HCT116 (cell line): ENCODE measurements at regions not wholly inside any gene's neighbourhood (a gene's known extent, or its start where the extent isn't known, plus 50 kb on each side); places are given as distances from the start of the nearest gene placed in this dataset.

Experiments
- ATAC-seq: fragments of 200-7000 bp; cut with Tn5 transposase; 2 replicates; pipeline ENCODE4 v1.9.1; 2020; ENCODE audit warnings: mild to moderate bottlenecking, moderate library complexity
- BruUV-seq: library from RNA; stranded (reverse); fragments of 400-500 nt; replicated peaks from 2 replicates; lab custom pipeline; 2021; lab: Mats Ljungman, UMichigan
- CTCF ChIA-PET: fragments of 300-600 bp; sonication (Branson Sonifier 250); formaldehyde crosslinking; loops from one replicate; lab custom pipeline; 2021; ENCODE audit warnings: antibody characterized with exemption; lab: Charles Lee
- POLR2A ChIA-PET: fragments of 300-600, 350-600 bp; sonication (Branson Sonifier 250); formaldehyde crosslinking; loops from one replicate; lab custom pipeline; 2021; ENCODE audit warnings: antibody characterized with exemption; lab: Charles Lee
- RAD21 ChIA-PET, 2 experiments: fragments of 300-600 bp; sonication (Branson Sonifier 250); formaldehyde crosslinking; loops; one replicate each; lab custom pipeline; 2023; ENCODE audit warnings: low total read pairs in 2 of 2; ENCODE audit not compliant: uncharacterized antibody in 2 of 2, unreplicated experiment in 2 of 2, low non-redundant PET in 1 of 2; lab: Charles Lee
- DNase-seq: peaks from one replicate; pipeline ENCODE4 v3.0.0-alpha.2; 2010; ENCODE audit warnings: low read depth, low spot score
- H2AFZ ChIP-seq: fragments of 200-600 bp; shearing (Covaris generic), sonication (generic); 2 replicates; pipeline ENCODE4 v1.6.1; 2017; ENCODE audit warnings: low read depth, mixed run types, mixed read lengths, antibody characterized with exemption, low read length; ENCODE audit not compliant: poor library complexity, severe bottlenecking
- H3K27ac ChIP-seq: 2 replicates; pipeline ENCODE4 v1.5.1; 2012; ENCODE audit warnings: low read depth, low read length
- H3K27me3 ChIP-seq: fragments of 200-600 bp; sonication (generic); 2 replicates; pipeline ENCODE4 v1.6.1; 2016; ENCODE audit warnings: mixed run types, low read length, mixed read lengths; ENCODE audit not compliant: insufficient read depth
- H3K36me3 ChIP-seq, 2 experiments: fragments of 200-500 bp in 1 of 2; fragments of 200-600 bp in 1 of 2; sonication (Bioruptor generic) in 1 of 2; sonication (generic) in 1 of 2; 2 replicates each; pipeline versions ENCODE4 v1.5.1 to v1.6.1; 2014 to 2016; ENCODE audit warnings: low read length in 2 of 2, inconsistent platforms in 1 of 2, mixed read lengths in 1 of 2, mixed run types in 1 of 2; ENCODE audit not compliant: insufficient read depth in 2 of 2, control insufficient read depth in 1 of 2
- H3K4me1 ChIP-seq, 2 experiments: fragments of 200-600 bp in 1 of 2; sonication (generic) in 1 of 2; 2 replicates each; pipeline versions ENCODE4 v1.5.1 to v1.6.1; 2012 to 2017; ENCODE audit warnings: low read length in 2 of 2, inconsistent platforms in 1 of 2, mild to moderate bottlenecking in 1 of 2, mixed read lengths in 1 of 2, mixed run types in 1 of 2, moderate library complexity in 1 of 2; ENCODE audit not compliant: insufficient read depth in 2 of 2, control insufficient read depth in 1 of 2
- H3K4me2 ChIP-seq: fragments of 200-600 bp; sonication (generic); 2 replicates; pipeline ENCODE4 v1.6.1; 2017; ENCODE audit warnings: mixed run types, low read length, mixed read lengths
- H3K4me3 ChIP-seq, 2 experiments: fragments of 200-600 bp in 1 of 2; sonication (generic) in 1 of 2; replicated peaks in 1 of 2; 2 replicates each; pipeline ENCODE4 v1.5.1; 2011 to 2016; ENCODE audit warnings: low read length in 2 of 2, control low read depth in 1 of 2, low read depth in 1 of 2, mild to moderate bottlenecking in 1 of 2, mixed read lengths in 1 of 2, mixed run types in 1 of 2
- H3K79me2 ChIP-seq: fragments of 200-600 bp; sonication (generic); 2 replicates; pipeline ENCODE4 v1.6.1; 2017; ENCODE audit warnings: mild to moderate bottlenecking, mixed run types, low read length, moderate library complexity, mixed read lengths; ENCODE audit not compliant: insufficient read depth
- H3K9ac ChIP-seq: fragments of 200-600 bp; sonication (generic); 2 replicates; pipeline ENCODE4 v1.6.1; 2016; ENCODE audit warnings: low read length, mixed read lengths
- H3K9me2 ChIP-seq: fragments of 200-600 bp; sonication (generic), shearing (Covaris generic); 2 replicates; pipeline ENCODE4 v1.6.1; 2017; ENCODE audit warnings: mixed run types, mild to moderate bottlenecking, moderate library complexity; ENCODE audit not compliant: insufficient read depth
- H3K9me3 ChIP-seq, 2 experiments: fragments of 200-500 bp in 1 of 2; fragments of 200-600 bp in 1 of 2; sonication (Bioruptor generic) in 1 of 2; sonication (generic) in 1 of 2; 2 replicates each; pipeline ENCODE4 v1.6.1; 2014 to 2017; ENCODE audit warnings: low read length in 2 of 2, mixed read lengths in 2 of 2, inconsistent platforms in 1 of 2, low read depth in 1 of 2, mild to moderate bottlenecking in 1 of 2, mixed run types in 1 of 2, moderate library complexity in 1 of 2; ENCODE audit not compliant: control insufficient read depth in 1 of 2, insufficient read depth in 1 of 2
- H4K20me1 ChIP-seq: fragments of 200-600 bp; sonication (generic), shearing (Covaris generic); 2 replicates; pipeline ENCODE4 v1.6.1; 2017; ENCODE audit warnings: mixed run types, mild to moderate bottlenecking, moderate library complexity; ENCODE audit not compliant: insufficient read depth
- CEBPB ChIP-seq: IDR thresholded peaks from 2 replicates; pipeline ENCODE4 v1.6.1; 2012; ENCODE audit warnings: low read depth
- EGR1 ChIP-seq: IDR thresholded peaks from 2 replicates; pipeline ENCODE4 v1.6.1; 2012; ENCODE audit warnings: low read depth
- ELF1 ChIP-seq: IDR thresholded peaks from 2 replicates; pipeline ENCODE4 v1.6.1; 2012; ENCODE audit warnings: low read depth, borderline replicate concordance
- JUND ChIP-seq: IDR thresholded peaks from 2 replicates; pipeline ENCODE4 v1.6.1; 2012
- MAX ChIP-seq: IDR thresholded peaks from 2 replicates; pipeline ENCODE4 v1.6.1; 2012
- POLR2A ChIP-seq: IDR thresholded peaks from 2 replicates; pipeline ENCODE4 v1.7.0; 2011; ENCODE audit warnings: borderline replicate concordance; ENCODE audit not compliant: insufficient read depth, insufficient read length; ENCODE audit errors: extremely low read depth
- RAD21 ChIP-seq: IDR thresholded peaks from 2 replicates; pipeline ENCODE4 v1.6.1; 2012; ENCODE audit warnings: low read depth, mild to moderate bottlenecking
- REST ChIP-seq: IDR thresholded peaks from 2 replicates; pipeline ENCODE4 v1.6.1; 2012; ENCODE audit warnings: low read depth
- SP1 ChIP-seq: IDR thresholded peaks from 2 replicates; pipeline ENCODE4 v1.6.1; 2012; ENCODE audit warnings: low read depth
- TCF7L2 ChIP-seq: IDR thresholded peaks from 2 replicates; pipeline ENCODE4 v1.7.0; 2011; ENCODE audit warnings: borderline replicate concordance, inconsistent platforms; ENCODE audit not compliant: insufficient read depth, insufficient read length; ENCODE audit errors: extremely low read depth
- YY1 ChIP-seq: IDR thresholded peaks from 2 replicates; pipeline ENCODE4 v1.6.1; 2011; ENCODE audit warnings: low read length, low read depth, moderate library complexity, mild to moderate bottlenecking; ENCODE audit not compliant: insufficient replicate concordance; ENCODE audit errors: extremely low read depth
- ZFX ChIP-seq: fragments of 450-650 bp; IDR thresholded peaks from 2 replicates; pipeline ENCODE4 v1.6.1; 2017
- ZNF274 ChIP-seq: fragments of 200-500 bp; sonication (Bioruptor generic); IDR thresholded peaks from 2 replicates; pipeline ENCODE4 v1.6.1; 2014; ENCODE audit warnings: mild to moderate bottlenecking, low read depth, low read length, inconsistent platforms
- intact Hi-C: fragments of 100-400 bp; cut with micrococcal nuclease; formaldehyde crosslinking; loops from 2 replicates; pipeline ENCODE4 v1.10.0; 2022
- TF ChIP-seq, protein P1 (sequence below), 3 experiments: fragments of 200-600 bp in 1 of 3; sonication (generic) in 1 of 3; IDR thresholded peaks in 2 of 3; conservative IDR thresholded peaks in 1 of 3; 2 replicates each; pipeline ENCODE4 v1.5.1; 2012 to 2017; ENCODE audit warnings: low read depth in 2 of 3, low read length in 2 of 3, antibody characterized with exemption in 1 of 3, borderline replicate concordance in 1 of 3, control low read depth in 1 of 3, mild to moderate bottlenecking in 1 of 3, mixed read lengths in 1 of 3, mixed run types in 1 of 3, moderate library complexity in 1 of 3; ENCODE audit not compliant: insufficient read depth in 1 of 3

DNA sequence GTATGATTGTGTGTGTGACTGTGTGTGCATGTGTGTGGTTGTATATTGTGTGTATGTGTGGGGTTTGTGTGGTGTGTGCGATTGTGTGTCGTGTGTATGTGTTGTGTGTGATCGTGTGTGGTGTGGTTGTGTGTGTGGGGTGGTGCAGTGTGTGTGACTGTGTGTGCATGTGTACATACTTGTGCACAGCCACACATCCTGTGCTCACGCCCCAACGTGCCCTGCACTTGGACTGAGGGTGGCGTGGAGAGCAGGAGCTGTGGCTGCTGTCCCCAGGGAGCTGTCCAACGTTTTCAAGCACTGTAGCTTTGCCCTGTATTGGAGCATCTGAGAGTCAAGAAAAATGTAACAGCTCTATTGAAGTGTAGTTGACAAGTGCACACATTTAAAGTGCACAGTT, 243.2 kb upstream of the HDAC4 start:
- Histone ChIP-seq H3K9me3 (peaks cover 0 to 7% of the 10 kb centered on the region in 2 experiments; a peak in 1 of 4 replicates), H2AFZ (no peak overlapping the region), H4K20me1 (no peaks in the 10 kb centered on the region), H3K36me3 (no peaks in the 10 kb centered on the region), H3K4me1 (no peaks in the 10 kb centered on the region), H3K4me3 (no peak overlapping the region), H3K27me3 (peaks cover 10% of the 10 kb centered on the region; the same call in 1 of the 2 replicates), H3K4me2 (no peak overlapping the region), H3K79me2 (no peaks in the 10 kb centered on the region), H3K9ac (no peak overlapping the region), H3K27ac (no peak overlapping the region), H3K9me2 (no peaks in the 10 kb centered on the region)
- intact Hi-C loops, result no loop called here
- RAD21 ChIA-PET, result no interaction called here
- TF ChIP-seq REST (peak; percentile 51), ZNF274 (no peak)
- POLR2A ChIA-PET, result no interaction called here
- CTCF ChIA-PET, result no interaction called here
- DNase-seq, result no peak
- ATAC-seq, result no peak
- no TSS peak for BruUV-seq

DNA sequence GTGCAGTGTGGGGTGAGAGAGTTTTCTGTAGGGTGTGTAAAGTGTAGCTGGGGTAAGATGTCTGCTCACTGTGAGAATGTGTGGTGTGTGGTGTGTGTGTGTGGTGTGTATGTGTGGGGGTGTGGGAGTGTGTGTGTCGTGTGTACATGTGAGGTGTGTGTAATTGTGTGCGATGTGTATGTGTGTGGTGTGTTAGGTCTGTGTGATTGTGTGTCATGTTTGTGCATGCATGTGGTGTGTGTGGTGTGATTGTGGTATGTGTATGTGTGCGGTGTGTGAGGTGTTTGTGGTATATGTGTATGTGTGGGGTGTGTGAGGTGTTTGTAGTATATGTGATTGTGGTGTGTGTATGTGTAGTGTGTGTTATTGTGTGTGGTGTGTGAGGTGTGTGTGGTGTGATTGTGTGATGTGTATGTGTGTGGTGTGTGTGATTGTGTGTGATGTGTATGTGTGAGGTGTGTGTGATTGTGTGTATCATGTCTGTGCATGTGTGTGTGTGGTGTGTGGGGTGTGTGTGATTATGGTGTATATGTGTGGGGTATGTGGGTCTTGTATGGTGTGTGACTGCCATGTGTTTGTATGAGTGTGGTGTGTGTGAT, 241.7 kb upstream of the HDAC4 start:
- Histone ChIP-seq H3K27me3 (peaks cover 5% of the 10 kb centered on the region; the same call in 1 of the 2 replicates), H3K27ac (no peak overlapping the region), H3K9me2 (no peaks in the 10 kb centered on the region), H4K20me1 (no peaks in the 10 kb centered on the region), H3K4me1 (no peaks in the 10 kb centered on the region), H3K79me2 (no peaks in the 10 kb centered on the region), H2AFZ (no peak overlapping the region), H3K4me3 (no peak overlapping the region), H3K36me3 (no peaks in the 10 kb centered on the region), H3K9ac (no peak overlapping the region), H3K9me3 (peaks cover 0 to 7% of the 10 kb centered on the region in 2 experiments; a peak in 1 of 4 replicates), H3K4me2 (no peak overlapping the region)
- BruUV-seq, result no TSS peak
- CTCF ChIA-PET, result no interaction called here
- intact Hi-C loops, result no loop called here
- RAD21 ChIA-PET, result no interaction called here
- ATAC-seq (no peak), DNase-seq (no peak)
- POLR2A ChIA-PET, result no interaction called here
- TF ChIP-seq SP1 (no peak), ZFX (no peak), ZNF274 (no peak), EGR1 (no peak), ELF1 (no peak), TCF7L2 (no peak), RAD21 (no peak), CEBPB (no peak), MAX (no peak), POLR2A (no peak), YY1 (no peak), JUND (no peak)
- TF ChIP-seq, protein P1, sequence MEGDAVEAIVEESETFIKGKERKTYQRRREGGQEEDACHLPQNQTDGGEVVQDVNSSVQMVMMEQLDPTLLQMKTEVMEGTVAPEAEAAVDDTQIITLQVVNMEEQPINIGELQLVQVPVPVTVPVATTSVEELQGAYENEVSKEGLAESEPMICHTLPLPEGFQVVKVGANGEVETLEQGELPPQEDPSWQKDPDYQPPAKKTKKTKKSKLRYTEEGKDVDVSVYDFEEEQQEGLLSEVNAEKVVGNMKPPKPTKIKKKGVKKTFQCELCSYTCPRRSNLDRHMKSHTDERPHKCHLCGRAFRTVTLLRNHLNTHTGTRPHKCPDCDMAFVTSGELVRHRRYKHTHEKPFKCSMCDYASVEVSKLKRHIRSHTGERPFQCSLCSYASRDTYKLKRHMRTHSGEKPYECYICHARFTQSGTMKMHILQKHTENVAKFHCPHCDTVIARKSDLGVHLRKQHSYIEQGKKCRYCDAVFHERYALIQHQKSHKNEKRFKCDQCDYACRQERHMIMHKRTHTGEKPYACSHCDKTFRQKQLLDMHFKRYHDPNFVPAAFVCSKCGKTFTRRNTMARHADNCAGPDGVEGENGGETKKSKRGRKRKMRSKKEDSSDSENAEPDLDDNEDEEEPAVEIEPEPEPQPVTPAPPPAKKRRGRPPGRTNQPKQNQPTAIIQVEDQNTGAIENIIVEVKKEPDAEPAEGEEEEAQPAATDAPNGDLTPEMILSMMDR (IDR thresholded peaks at IDR 0.05 in 2 of 3, conservative IDR thresholded peaks at IDR 0.05 in 1 of 3; ENCODE audit: borderline replicate concordance in 1 of 3, insufficient read depth in 1 of 3, low read depth in 2 of 3, low read length in 2 of 3), result no peak
